GM12875 (cell line): ENCODE measurements at regions not wholly inside any gene's neighbourhood (a gene's known extent, or its start where the extent isn't known, plus 50 kb on each side); places are given as distances from the start of the nearest gene placed in this dataset.

Source experiments
- H3K4me3 ChIP-seq: one replicate; pipeline ENCODE4 v1.5.1; 2011; ENCODE audit warnings: low read depth, low read length, control low read depth
- TF ChIP-seq, protein P1 (sequence below): IDR thresholded peaks from 2 replicates; pipeline ENCODE4 v1.5.1; 2011; ENCODE audit warnings: low read depth, mild to moderate bottlenecking, control low read depth, inconsistent platforms, low read length, moderate library complexity, borderline replicate concordance; ENCODE audit not compliant: insufficient read depth

DNA sequence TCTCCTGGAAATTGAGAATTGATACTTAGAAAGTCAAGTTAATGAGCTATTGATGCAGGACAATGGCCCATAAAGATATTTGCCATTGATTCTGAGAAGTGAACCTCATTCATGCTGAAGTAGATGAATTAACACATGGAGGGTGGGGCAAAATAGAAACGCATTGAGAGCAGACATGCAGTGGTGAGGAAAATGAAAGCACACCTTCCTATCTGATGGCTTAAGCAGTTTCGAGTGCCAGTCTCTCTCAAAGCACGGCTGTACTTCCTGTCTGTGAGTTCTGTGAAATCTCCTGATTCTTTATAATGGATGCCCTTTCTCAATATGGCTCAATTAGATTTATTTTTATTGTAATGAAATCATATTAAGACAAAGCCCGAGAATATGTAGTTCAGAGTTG, 247.0 kb downstream of the TMX3 start:
- TF ChIP-seq, protein P1, sequence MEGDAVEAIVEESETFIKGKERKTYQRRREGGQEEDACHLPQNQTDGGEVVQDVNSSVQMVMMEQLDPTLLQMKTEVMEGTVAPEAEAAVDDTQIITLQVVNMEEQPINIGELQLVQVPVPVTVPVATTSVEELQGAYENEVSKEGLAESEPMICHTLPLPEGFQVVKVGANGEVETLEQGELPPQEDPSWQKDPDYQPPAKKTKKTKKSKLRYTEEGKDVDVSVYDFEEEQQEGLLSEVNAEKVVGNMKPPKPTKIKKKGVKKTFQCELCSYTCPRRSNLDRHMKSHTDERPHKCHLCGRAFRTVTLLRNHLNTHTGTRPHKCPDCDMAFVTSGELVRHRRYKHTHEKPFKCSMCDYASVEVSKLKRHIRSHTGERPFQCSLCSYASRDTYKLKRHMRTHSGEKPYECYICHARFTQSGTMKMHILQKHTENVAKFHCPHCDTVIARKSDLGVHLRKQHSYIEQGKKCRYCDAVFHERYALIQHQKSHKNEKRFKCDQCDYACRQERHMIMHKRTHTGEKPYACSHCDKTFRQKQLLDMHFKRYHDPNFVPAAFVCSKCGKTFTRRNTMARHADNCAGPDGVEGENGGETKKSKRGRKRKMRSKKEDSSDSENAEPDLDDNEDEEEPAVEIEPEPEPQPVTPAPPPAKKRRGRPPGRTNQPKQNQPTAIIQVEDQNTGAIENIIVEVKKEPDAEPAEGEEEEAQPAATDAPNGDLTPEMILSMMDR: no peak
- no peak overlapping the region for H3K4me3 ChIP-seq

DNA sequence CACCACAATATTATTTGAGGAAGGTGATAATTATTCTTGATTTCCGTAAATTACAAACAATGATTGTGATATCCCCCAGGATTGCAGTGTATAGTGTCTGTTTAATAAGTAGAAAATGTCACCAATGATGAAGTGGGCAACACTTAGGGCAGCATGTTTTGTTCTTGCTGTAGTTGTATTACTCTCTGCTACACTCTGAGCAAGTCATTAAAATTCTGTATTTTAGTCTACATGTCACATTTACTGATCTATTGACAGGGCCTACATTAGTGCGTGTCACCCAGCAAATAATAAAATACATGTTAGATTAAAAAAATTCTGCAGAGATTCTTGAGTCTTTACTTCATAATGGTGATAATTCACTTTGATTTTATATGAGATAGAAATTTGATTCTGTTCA, 247.6 kb downstream of the TMX3 start:
- TF ChIP-seq, protein P1: no peak
- H3K4me3 ChIP-seq: no peak overlapping the region

DNA sequence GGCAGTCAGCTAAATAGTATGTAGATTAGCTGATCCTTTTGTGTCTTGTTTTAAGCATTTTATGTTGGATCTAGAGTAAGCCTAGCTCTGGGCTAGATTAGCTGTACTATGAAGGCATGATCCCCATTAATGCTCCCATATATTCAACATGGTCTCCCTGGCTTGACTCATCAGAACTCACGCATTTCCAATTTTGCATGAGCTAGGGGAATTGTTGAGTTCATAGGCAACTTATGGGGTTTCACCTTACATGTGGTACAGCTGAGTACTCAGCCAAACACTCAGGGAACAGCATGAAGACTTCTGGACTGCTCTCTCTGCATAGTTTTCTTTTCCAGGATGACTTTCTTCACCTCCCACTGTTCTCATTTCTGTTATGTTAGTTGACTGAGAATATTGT, 248.2 kb downstream of the TMX3 start:
- TF ChIP-seq, protein P1: no peak
- no peak overlapping the region for H3K4me3 ChIP-seq

DNA sequence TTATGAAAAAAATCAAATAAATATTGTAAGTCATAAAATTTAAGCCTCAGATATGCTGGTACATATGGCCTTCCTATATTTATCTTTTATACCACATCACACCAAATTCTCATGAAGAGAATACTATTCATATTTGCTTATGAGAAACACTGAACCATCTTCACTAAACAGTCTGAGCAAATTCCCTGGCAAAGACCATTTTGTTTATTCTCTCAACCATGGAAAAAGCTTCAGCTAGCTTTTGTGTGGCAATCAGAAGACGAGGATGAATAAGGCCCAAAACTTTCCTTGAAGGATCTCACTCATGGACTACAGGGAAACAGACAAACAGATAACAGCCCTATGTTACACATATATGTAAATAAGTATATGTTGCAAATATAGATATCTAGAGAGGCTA, 252.1 kb downstream of the TMX3 start:
- TF ChIP-seq, protein P1: no peak
- H3K4me3 ChIP-seq: no peak overlapping the region

DNA sequence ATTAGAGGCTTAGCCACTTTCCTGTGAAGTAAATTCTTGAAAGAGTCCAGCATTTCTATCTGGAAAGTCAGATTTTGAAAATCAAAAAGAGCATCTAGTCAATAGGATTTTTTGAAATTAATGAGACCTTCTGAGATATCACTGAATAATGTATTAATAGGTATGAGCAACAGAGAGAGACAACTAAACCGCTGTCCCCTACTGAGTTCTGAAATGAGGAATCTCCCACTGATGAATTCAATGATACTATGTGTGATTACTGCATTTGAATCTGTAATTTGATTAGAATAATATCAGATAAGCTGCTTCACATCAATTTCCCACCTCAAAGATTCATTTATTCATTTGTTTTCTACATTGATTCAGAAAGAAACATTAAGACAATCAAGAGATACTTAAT, 252.8 kb downstream of the TMX3 start:
- H3K4me3 ChIP-seq: no peak overlapping the region
- TF ChIP-seq, protein P1: no peak

DNA sequence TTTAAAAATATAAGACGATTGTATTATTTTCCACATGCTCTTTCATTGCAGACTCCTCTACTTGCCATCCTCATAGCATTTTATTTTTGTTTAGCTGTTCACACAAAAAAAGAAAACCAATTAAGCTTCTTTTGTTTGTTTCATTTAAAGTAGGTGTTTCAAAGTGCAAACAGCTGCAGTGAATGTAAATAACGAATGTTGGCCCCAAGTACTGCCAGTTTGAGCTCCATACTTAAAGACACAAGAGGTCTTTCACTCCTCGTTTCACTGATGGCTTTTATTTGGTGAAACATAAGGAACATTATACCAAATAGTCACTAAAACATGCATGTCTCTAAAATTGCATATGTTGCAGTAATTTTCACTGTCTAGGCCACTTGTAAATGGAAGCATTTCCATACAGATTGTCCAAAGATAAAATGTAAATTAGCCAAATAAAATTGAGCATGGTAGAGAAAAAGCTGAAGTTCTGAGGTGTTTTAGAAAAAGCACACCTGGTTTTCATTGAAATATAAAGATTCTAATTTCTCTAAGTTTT, 253.4 kb downstream of the TMX3 start:
- TF ChIP-seq, protein P1: no peak
- no peak overlapping the region for H3K4me3 ChIP-seq

DNA sequence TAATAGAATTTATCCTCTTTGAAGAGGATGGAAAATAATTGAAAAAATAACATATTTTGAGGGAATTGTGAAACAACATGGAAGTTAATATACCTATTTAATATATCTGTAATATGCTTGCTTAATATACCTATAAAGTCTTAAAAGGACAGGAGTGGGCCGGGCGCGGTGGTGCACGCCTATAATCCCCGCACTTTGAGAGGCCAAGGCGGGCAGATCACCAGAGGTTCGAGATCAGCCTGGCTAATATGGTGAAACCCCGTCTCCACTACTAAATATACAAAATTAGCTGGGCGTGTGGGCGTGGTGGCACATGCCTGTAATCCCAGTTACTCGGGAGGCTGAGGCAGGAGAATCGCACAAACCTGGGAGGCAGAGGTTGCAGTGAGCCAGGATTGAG, 254.9 kb downstream of the TMX3 start:
- H3K4me3 ChIP-seq: no peak overlapping the region
- TF ChIP-seq, protein P1: no peak
